Nephron (organoid): ENCODE measurements at regions not wholly inside any gene's neighbourhood (a gene's known extent, or its start where the extent isn't known, plus 50 kb on each side); places are given as distances from the start of the nearest gene placed in this dataset.

Experiments
- H3K27ac Mint-ChIP-seq, 3 experiments: 2 replicates each; pipeline ENCODE4 v1.8.0; 2020; ENCODE audit warnings: mixed read lengths in 3 of 3, mild to moderate bottlenecking in 2 of 3, moderate library complexity in 1 of 3
- H3K27me3 Mint-ChIP-seq: 2 replicates; pipeline ENCODE4 v1.8.0; 2021; ENCODE audit warnings: low read depth, mild to moderate bottlenecking, moderate library complexity, mixed read lengths
- H3K36me3 Mint-ChIP-seq: 2 replicates; pipeline ENCODE4 v1.8.0; 2020; ENCODE audit warnings: low read depth, mixed read lengths
- H3K4me1 Mint-ChIP-seq: 2 replicates; pipeline ENCODE4 v1.8.0; 2020; ENCODE audit warnings: mixed read lengths
- H3K4me3 Mint-ChIP-seq, 3 experiments: 2 replicates each; pipeline ENCODE4 v1.8.0; 2020; ENCODE audit warnings: mild to moderate bottlenecking in 3 of 3, mixed read lengths in 3 of 3, moderate library complexity in 2 of 3
- H3K9me3 Mint-ChIP-seq: 2 replicates; pipeline ENCODE4 v1.8.0; 2020; ENCODE audit warnings: mixed read lengths
- TF ChIP-seq, protein P1 (sequence below), 3 experiments: fragments of 200-600 bp; sonication (generic); IDR thresholded peaks; one replicate each; pipeline ENCODE4 v1.5.0; 2021; ENCODE audit warnings: antibody characterized with exemption in 3 of 3; ENCODE audit not compliant: unreplicated experiment in 3 of 3

DNA sequence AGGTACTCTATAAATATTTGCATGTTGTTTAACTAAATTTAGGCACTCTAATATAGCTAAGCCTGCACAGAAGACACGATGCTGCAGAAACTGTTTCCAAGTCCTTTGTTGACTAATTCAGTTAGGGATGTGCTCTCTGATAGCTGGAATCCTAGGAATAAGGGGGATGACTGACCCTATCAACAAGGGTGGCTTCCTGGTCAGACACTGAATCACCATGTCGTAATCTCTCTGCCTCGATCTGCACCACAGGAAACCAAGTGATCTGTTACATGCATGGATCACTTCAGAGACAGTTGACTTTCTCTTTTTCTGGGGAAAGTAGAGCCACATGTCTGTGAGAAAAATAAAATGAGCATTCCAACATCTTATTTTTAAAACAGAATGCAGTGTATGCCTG is 169.1 kb downstream of the GUCY2F start:
- TF ChIP-seq, protein P1, sequence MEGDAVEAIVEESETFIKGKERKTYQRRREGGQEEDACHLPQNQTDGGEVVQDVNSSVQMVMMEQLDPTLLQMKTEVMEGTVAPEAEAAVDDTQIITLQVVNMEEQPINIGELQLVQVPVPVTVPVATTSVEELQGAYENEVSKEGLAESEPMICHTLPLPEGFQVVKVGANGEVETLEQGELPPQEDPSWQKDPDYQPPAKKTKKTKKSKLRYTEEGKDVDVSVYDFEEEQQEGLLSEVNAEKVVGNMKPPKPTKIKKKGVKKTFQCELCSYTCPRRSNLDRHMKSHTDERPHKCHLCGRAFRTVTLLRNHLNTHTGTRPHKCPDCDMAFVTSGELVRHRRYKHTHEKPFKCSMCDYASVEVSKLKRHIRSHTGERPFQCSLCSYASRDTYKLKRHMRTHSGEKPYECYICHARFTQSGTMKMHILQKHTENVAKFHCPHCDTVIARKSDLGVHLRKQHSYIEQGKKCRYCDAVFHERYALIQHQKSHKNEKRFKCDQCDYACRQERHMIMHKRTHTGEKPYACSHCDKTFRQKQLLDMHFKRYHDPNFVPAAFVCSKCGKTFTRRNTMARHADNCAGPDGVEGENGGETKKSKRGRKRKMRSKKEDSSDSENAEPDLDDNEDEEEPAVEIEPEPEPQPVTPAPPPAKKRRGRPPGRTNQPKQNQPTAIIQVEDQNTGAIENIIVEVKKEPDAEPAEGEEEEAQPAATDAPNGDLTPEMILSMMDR (IDR thresholded peaks at IDR 0.05; ENCODE audit: unreplicated experiment in 3 of 3) = no peak
- Mint-ChIP-seq H3K27me3 (peaks cover 5% of the 10 kb centered on the region), H3K9me3 (peaks cover 3% of the 10 kb centered on the region), H3K36me3 (no peaks in the 10 kb centered on the region), H3K4me3 (no peak overlapping the region), H3K27ac (no peak overlapping the region), H3K4me1 (peaks cover 7% of the 10 kb centered on the region)

DNA sequence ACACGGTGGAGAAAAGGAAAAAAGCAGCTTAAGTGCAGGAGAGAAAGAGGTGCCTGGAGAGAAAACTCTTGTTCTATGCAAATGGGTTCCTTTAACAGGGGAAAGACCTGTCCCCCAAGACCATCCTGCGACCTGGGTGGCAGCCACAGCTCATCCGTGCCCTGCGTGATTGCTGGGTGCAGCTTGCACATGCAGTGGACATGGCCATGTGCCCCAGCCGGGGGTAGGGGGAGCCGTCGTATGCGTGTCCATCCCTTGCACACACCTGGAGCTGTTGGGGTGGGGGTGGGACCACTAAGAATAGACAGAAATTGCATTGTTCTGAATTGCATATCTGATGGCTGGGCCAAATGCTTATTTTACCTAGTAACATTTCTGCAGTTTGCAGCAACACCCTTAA is 171.9 kb downstream of the GUCY2F start:
- peaks cover 7% of the 10 kb centered on the region for H3K4me1 Mint-ChIP-seq
- no peak overlapping the region for H3K27ac Mint-ChIP-seq
- peaks cover 5% of the 10 kb centered on the region for H3K27me3 Mint-ChIP-seq
- H3K4me3 Mint-ChIP-seq = no peak overlapping the region
- no peaks in the 10 kb centered on the region for H3K36me3 Mint-ChIP-seq
- TF ChIP-seq, protein P1 (IDR thresholded peaks at IDR 0.05; ENCODE audit: unreplicated experiment in 3 of 3) = no peak
- H3K9me3 Mint-ChIP-seq = no peaks in the 10 kb centered on the region

DNA sequence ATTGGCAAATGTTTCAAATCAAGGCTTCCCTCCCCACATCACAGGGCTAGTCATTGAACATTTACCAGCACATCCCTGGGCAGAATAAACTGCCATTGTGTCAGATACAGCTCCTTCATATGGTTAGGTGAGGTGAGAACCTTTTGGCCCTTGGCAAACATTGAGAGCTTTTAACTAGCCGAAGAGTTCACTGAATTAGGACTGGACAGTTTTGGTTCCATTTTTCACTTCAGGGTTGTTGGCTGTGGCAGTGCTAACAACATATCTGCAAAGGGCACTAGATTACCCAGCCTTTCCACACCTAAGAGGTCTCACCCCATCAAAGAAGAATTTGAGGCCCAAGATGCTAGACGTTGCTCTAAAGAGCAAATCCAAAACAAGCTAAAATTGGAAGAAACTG is 180.7 kb downstream of the GUCY2F start:
- H3K4me1 Mint-ChIP-seq = peaks cover 5% of the 10 kb centered on the region
- no peak overlapping the region for H3K27ac Mint-ChIP-seq
- H3K36me3 Mint-ChIP-seq = no peaks in the 10 kb centered on the region
- TF ChIP-seq, protein P1 (IDR thresholded peaks at IDR 0.05; ENCODE audit: unreplicated experiment in 3 of 3) = no peak
- H3K27me3 Mint-ChIP-seq = peaks cover 5% of the 10 kb centered on the region
- H3K4me3 Mint-ChIP-seq = no peak overlapping the region
- no peaks in the 10 kb centered on the region for H3K9me3 Mint-ChIP-seq

DNA sequence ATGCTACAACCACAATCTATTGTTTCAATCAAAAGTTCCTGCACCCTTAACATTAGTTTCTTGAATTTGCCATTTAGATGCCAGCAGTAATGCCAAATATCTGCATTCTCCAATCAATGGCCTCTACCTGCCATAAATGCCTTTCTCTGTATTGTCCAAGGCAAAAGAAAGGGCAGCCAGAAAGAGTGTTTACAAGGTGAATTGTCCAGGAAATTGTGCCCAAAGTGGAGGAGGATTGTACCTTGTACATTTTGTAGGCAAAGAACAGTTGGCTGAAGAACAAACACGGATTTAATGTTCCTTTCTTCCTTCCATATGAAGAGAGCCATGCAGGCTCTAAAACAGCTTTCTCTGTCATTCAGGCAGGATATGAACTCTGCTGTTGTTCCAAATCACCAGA is 181.5 kb downstream of the GUCY2F start:
- TF ChIP-seq, protein P1 (IDR thresholded peaks at IDR 0.05; ENCODE audit: unreplicated experiment in 3 of 3) = no peak
- Mint-ChIP-seq H3K9me3 (no peaks in the 10 kb centered on the region), H3K36me3 (no peaks in the 10 kb centered on the region), H3K4me1 (peaks cover 5% of the 10 kb centered on the region), H3K4me3 (no peak overlapping the region), H3K27me3 (peaks cover 5% of the 10 kb centered on the region), H3K27ac (no peak overlapping the region)

DNA sequence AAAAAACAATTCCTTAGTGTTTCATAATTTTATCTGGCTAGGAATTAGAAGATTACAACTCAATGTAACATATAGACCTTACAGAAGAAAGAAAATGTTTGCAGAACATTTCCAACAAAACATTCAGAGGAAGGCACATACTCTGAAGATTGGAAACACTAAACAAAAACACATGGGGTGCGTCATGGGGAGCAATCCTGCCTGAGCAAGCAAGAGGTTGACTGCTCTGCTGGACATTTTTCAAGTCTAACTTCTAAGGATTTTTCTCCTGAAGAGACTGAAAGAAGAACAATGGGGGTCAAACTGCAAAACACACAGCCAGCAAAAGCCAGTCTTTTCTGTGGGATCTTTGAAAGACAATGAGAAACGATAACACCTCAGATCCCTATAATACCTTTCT is 182.8 kb downstream of the GUCY2F start:
- Mint-ChIP-seq H3K9me3 (no peaks in the 10 kb centered on the region), H3K27ac (peak overlapping the region; percentile 3 to 40 (median 4)), H3K27me3 (peaks cover 10% of the 10 kb centered on the region), H3K4me1 (peaks cover 5% of the 10 kb centered on the region), H3K36me3 (no peaks in the 10 kb centered on the region), H3K4me3 (no peak overlapping the region)
- TF ChIP-seq, protein P1 (IDR thresholded peaks at IDR 0.05; ENCODE audit: unreplicated experiment in 3 of 3) = no peak

DNA sequence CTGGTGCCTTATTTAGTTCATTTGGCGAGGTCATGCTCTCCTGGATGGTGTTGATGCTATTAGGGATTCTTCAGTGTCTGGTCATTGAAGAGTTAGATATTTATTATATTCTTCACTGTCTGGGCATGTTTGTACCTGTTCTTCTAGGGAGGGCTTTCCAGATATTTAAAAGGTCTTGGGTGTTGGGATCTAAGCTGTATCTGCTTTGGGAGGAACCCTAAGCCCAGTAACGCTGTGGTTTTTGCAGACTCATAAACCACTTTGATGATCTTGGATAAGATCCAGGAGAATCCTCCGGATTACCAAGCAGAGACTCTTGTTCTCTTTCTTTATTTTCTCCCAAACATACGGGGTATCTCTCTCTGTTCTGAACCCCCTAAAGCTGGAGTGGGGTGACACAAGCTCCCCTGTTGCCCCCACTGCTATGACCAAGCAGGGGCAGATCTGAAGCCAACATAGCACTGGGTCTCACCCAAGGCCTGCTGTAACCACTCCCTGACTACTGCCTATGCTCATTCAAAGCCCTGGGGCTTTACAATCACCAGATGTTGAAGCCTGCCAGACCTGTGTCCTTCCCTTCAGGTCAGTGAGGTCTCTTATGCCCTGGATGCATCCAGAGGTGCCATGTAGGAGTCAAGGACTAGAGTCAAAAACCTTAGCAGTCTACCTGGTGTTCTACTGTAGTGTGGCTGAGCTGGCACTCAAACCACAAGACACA is 187.6 kb downstream of the GUCY2F start:
- peaks cover 11% of the 10 kb centered on the region for H3K27me3 Mint-ChIP-seq
- peaks cover 3% of the 10 kb centered on the region for H3K9me3 Mint-ChIP-seq
- TF ChIP-seq, protein P1 (IDR thresholded peaks at IDR 0.05; ENCODE audit: unreplicated experiment in 3 of 3) = no peak
- no peak overlapping the region for H3K4me3 Mint-ChIP-seq
- H3K27ac Mint-ChIP-seq = no peak overlapping the region
- H3K4me1 Mint-ChIP-seq = peaks cover 5% of the 10 kb centered on the region
- H3K36me3 Mint-ChIP-seq = no peaks in the 10 kb centered on the region
